ENCODE measurements at regions not wholly inside any gene's neighbourhood (a gene's known extent, or its start where the extent isn't known, plus 50 kb on each side); places are given as distances from the start of the nearest gene placed in this dataset.

- Histone ChIP-seq H3K4me3 (no peak overlapping the region), H3K9me3 (no peaks in the 10 kb centered on the region), H3K27me3 (no peaks in the 10 kb centered on the region), H3K4me1 (peaks cover 14 to 26% (median 17%) of the 10 kb centered on the region in 4 donors), H3K36me3 (no peaks in the 10 kb centered on the region), H3K27ac (peak overlapping the region in 1 of 4 donors; percentile 63)
- DNase-seq (no peak), ATAC-seq (ENCODE audit: low FRiP score in 2 of 2) (no peak)
- WGBS, 2 donors: 88% methylated on average over 8 of the region's 8 CpGs
- TF ChIP-seq EP300 (IDR thresholded peaks at IDR 0.05): no peak
- TF ChIP-seq CTCF (IDR thresholded peaks at IDR 0.05): no peak
- no peak for TF ChIP-seq POLR2AphosphoS5 (IDR thresholded peaks at IDR 0.05)
- no peak for TF ChIP-seq POLR2A (IDR thresholded peaks at IDR 0.05)
Observed at GRCh38 chr9:70465904-70466303, 51.4 kb upstream of the KLF9 start.

- no peak overlapping the region for H3K27ac ChIP-seq
- TF ChIP-seq POLR2AphosphoS5 (IDR thresholded peaks at IDR 0.05) (no peak), CTCF (IDR thresholded peaks at IDR 0.05) (no peak), POLR2A (IDR thresholded peaks at IDR 0.05) (no peak), EP300 (IDR thresholded peaks at IDR 0.05) (no peak)
- DNase-seq (no peak), ATAC-seq (ENCODE audit: low FRiP score in 2 of 2) (no peak)
- no peak overlapping the region for H3K4me3 ChIP-seq
- H3K36me3 ChIP-seq: no peaks in the 10 kb centered on the region
- H3K27me3 ChIP-seq: no peaks in the 10 kb centered on the region
- no peaks in the 10 kb centered on the region for H3K9me3 ChIP-seq
- 87 to 89% methylated on average over 6 of the region's 6 CpGs for WGBS, 2 donors
- peaks cover 9 to 20% (median 13%) of the 10 kb centered on the region in 4 donors for H3K4me1 ChIP-seq
Observed at GRCh38 chr9:70465398-70465797, 50.9 kb upstream of the KLF9 start.
